Gastrocnemius medialis (tissue), 4 donors: ENCODE measurements at regions not wholly inside any gene's neighbourhood (a gene's known extent, or its start where the extent isn't known, plus 50 kb on each side); places are given as distances from the start of the nearest gene placed in this dataset.

Experiments
- ATAC-seq, 2 donors: fragments of 150-250 bp; one replicate each; pipeline ENCODE4 v1.9.1; 2016
- DNase-seq, 2 donors: peaks; one replicate each; pipeline ENCODE4 v3.0.0-alpha.2; 2019
- H3K27ac ChIP-seq, 4 donors: fragments of 200-600 bp; sonication (generic); 1 replicate in 1 of 4; 2 replicates in 3 of 4; pipeline ENCODE4 v1.5.1; 2016 to 2018; ENCODE audit warnings: mild to moderate bottlenecking in 2 of 4, moderate library complexity in 1 of 4
- H3K27me3 ChIP-seq, 3 donors: fragments of 200-600 bp; sonication (generic) in 2 of 3; 1 replicate in 1 of 3; 2 replicates in 2 of 3; pipeline versions ENCODE4 v1.5.1 to v1.6.0; 2016 to 2019; ENCODE audit warnings: mild to moderate bottlenecking in 1 of 3, moderate library complexity in 1 of 3
- H3K36me3 ChIP-seq, 2 donors: fragments of 200-600 bp; sonication (generic) in 1 of 2; one replicate each; pipeline ENCODE4 v1.5.1; 2017 to 2018
- H3K4me1 ChIP-seq, 2 donors: fragments of 200-600 bp; sonication (generic) in 1 of 2; one replicate each; pipeline ENCODE4 v1.5.1; 2016 to 2017; ENCODE audit warnings: mild to moderate bottlenecking in 2 of 2
- H3K4me3 ChIP-seq, 4 donors: fragments of 200-600 bp; sonication (generic) in 3 of 4; 1 replicate in 1 of 4; 2 replicates in 3 of 4; pipeline ENCODE4 v1.5.1; 2016 to 2019; ENCODE audit warnings: mild to moderate bottlenecking in 2 of 4
- H3K9me3 ChIP-seq, 3 donors: fragments of 200-600 bp; sonication (generic) in 2 of 3; 1 replicate in 1 of 3; 2 replicates in 2 of 3; pipeline ENCODE4 v1.5.1; 2016 to 2019
- CTCF ChIP-seq, 5 experiments: fragments of 450-650 bp in 3 of 5; fragments of 200-600 bp in 2 of 5; sonication (generic) in 2 of 5; IDR thresholded peaks in 4 of 5; conservative IDR thresholded peaks in 1 of 5; 1 replicate in 4 of 5; 2 replicates in 1 of 5; pipeline ENCODE4 v1.5.1; 2016 to 2019; ENCODE audit warnings: antibody characterized with exemption in 5 of 5, mild to moderate bottlenecking in 3 of 5, moderate library complexity in 3 of 5
- POLR2A ChIP-seq, 2 donors: fragments of 450-650 bp; IDR thresholded peaks; one replicate each; pipeline ENCODE4 v1.6.1; 2017; ENCODE audit warnings: antibody characterized with exemption in 2 of 2, mild to moderate bottlenecking in 2 of 2, moderate library complexity in 2 of 2
- in situ Hi-C, 4 donors: fragments of 200-750 bp; cut with MboI; loops; one replicate each; pipeline versions ENCODE4 v1.15.0 to v1.8.0; 2017; ENCODE audit warnings: low sequenced_read_pairs in 4 of 4
- intact Hi-C: fragments of 100-400 bp; cut with DNase I; formaldehyde crosslinking; loops from one replicate; pipeline ENCODE4 v1.15.1; 2023; ENCODE audit warnings: low total_unique reads

- intact Hi-C loops: no loop called here
- in situ Hi-C loops: no loop called here
- no peaks in the 10 kb centered on the region for H3K4me1 ChIP-seq
- H3K27me3 ChIP-seq: no peaks in the 10 kb centered on the region
- H3K4me3 ChIP-seq: no peak overlapping the region
- no peak overlapping the region for H3K27ac ChIP-seq
- H3K9me3 ChIP-seq: no peaks in the 10 kb centered on the region
- no peak for DNase-seq
- TF ChIP-seq CTCF (IDR thresholded peaks at IDR 0.05 in 4 of 5, conservative IDR thresholded peaks at IDR 0.05 in 1 of 5) (no peak), POLR2A (IDR thresholded peaks at IDR 0.05) (no peak)
- H3K36me3 ChIP-seq: no peaks in the 10 kb centered on the region
- no peak for ATAC-seq
These were observed 133.3 kb upstream of the CHRM3 start for GRCh38 chr1:239253032-239253431.

GRCh38 chr1:239250353-239251035, 135.9 kb upstream of the CHRM3 start:
- in situ Hi-C loops: no loop called here
- Histone ChIP-seq H3K9me3 (no peaks in the 10 kb centered on the region), H3K36me3 (no peaks in the 10 kb centered on the region), H3K4me3 (no peak overlapping the region), H3K4me1 (no peaks in the 10 kb centered on the region), H3K27ac (no peak overlapping the region), H3K27me3 (no peaks in the 10 kb centered on the region)
- TF ChIP-seq CTCF (IDR thresholded peaks at IDR 0.05 in 4 of 5, conservative IDR thresholded peaks at IDR 0.05 in 1 of 5) (no peak), POLR2A (IDR thresholded peaks at IDR 0.05) (no peak)
- ATAC-seq: no peak
- DNase-seq: no peak
- intact Hi-C loops: no loop called here

DNA sequence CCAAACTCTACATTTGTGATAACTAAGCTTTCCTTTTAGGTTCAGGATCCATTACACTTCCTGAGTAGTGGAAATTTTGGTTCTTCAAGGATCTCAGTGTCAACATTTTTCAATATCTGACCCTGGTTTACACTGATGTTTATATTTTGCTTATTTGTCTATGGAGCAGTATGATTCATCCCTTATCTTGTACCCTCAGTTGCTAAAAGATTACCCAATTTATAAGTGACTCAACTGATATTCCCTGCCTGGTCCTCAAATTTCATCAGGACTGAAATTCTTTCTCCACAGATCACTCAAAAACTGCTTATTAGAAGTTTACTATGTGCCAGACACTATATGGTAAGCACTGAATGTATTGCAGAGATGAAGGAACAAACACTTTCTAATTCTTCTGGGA, 139.1 kb upstream of the CHRM3 start:
- intact Hi-C loops (no loop called here), in situ Hi-C loops (no loop called here)
- TF ChIP-seq POLR2A (IDR thresholded peaks at IDR 0.05) (no peak), CTCF (IDR thresholded peaks at IDR 0.05 in 4 of 5, conservative IDR thresholded peaks at IDR 0.05 in 1 of 5) (no peak)
- Histone ChIP-seq H3K9me3 (no peaks in the 10 kb centered on the region), H3K27ac (no peak overlapping the region), H3K4me1 (no peaks in the 10 kb centered on the region), H3K27me3 (no peaks in the 10 kb centered on the region), H3K4me3 (no peak overlapping the region), H3K36me3 (no peaks in the 10 kb centered on the region)
- DNase-seq (no peak), ATAC-seq (no peak)

GRCh38 chr1:239244084-239244483, 142.3 kb upstream of the CHRM3 start:
- no peak for TF ChIP-seq CTCF (IDR thresholded peaks at IDR 0.05 in 4 of 5, conservative IDR thresholded peaks at IDR 0.05 in 1 of 5)
- no peak for TF ChIP-seq POLR2A (IDR thresholded peaks at IDR 0.05)
- DNase-seq (no peak), ATAC-seq (no peak)
- no peaks in the 10 kb centered on the region for H3K9me3 ChIP-seq
- no peak overlapping the region for H3K4me3 ChIP-seq
- no peak overlapping the region for H3K27ac ChIP-seq
- intact Hi-C loops (no loop called here), in situ Hi-C loops (no loop called here)
- H3K36me3 ChIP-seq: no peaks in the 10 kb centered on the region
- H3K27me3 ChIP-seq: no peaks in the 10 kb centered on the region
- no peaks in the 10 kb centered on the region for H3K4me1 ChIP-seq

DNA sequence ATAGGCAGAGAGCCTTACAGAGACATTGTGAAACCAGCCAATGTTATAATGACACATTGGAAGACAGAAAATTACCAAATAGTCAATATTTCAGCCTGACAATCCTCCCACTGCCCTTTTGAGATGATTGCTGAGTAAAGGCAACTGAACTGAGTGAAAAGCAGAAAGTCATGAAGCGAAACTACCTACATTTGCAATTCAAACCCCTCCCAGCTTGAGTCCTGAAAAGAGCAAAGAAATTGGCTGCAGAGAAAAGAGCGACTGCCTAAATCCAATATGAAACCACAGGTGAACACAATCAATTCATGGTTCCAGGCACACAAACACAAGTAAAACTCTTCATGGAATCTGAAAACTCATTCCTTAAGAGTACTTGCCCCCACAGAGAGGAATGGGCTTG, 143.4 kb upstream of the CHRM3 start:
- DNase-seq (no peak), ATAC-seq (no peak)
- in situ Hi-C loops: no loop called here
- Histone ChIP-seq H3K9me3 (no peaks in the 10 kb centered on the region), H3K4me3 (no peak overlapping the region), H3K4me1 (no peaks in the 10 kb centered on the region), H3K36me3 (no peaks in the 10 kb centered on the region), H3K27ac (no peak overlapping the region), H3K27me3 (no peaks in the 10 kb centered on the region)
- intact Hi-C loops: no loop called here
- TF ChIP-seq CTCF (IDR thresholded peaks at IDR 0.05 in 4 of 5, conservative IDR thresholded peaks at IDR 0.05 in 1 of 5) (no peak), POLR2A (IDR thresholded peaks at IDR 0.05) (no peak)
